Central memory CD8-positive, alpha-beta T cell (primary cell): ENCODE measurements at regions not wholly inside any gene's neighbourhood (a gene's known extent, or its start where the extent isn't known, plus 50 kb on each side); places are given as distances from the start of the nearest gene placed in this dataset.
"Not testable (repeated sequence)": the region's sequence is repeated elsewhere in the genome, so short reads cannot be mapped to it uniquely, and the experiment has no call there.

ENCODE experiments used
- ATAC-seq: fragments of 150-1000 bp; cut with Tn5 transposase; replicated peaks from 2 replicates; pipeline ENCODE4 v1.10.0; 2022; ENCODE audit warnings: mild to moderate bottlenecking, moderate FRiP score, moderate number of reproducible peaks; ENCODE audit not compliant: poor library complexity, severe bottlenecking; ENCODE audit errors: extremely low read depth
- DNase-seq, 2 donors: peaks; one replicate each; pipeline ENCODE4 v3.0.0; 2021; ENCODE audit warnings: low spot score in 2 of 2
- H3K27ac Mint-ChIP-seq: one replicate; pipeline ENCODE4 v1.8.0; 2022; ENCODE audit warnings: low read depth, mild to moderate bottlenecking, moderate library complexity, mixed read lengths
- H3K27me3 Mint-ChIP-seq: one replicate; pipeline ENCODE4 v1.8.0; 2022; ENCODE audit warnings: mixed read lengths
- H3K36me3 Mint-ChIP-seq: one replicate; pipeline ENCODE4 v1.8.0; 2022; ENCODE audit warnings: mild to moderate bottlenecking, moderate library complexity, mixed read lengths; ENCODE audit not compliant: insufficient read depth
- H3K4me1 Mint-ChIP-seq: one replicate; pipeline ENCODE4 v1.8.0; 2022; ENCODE audit warnings: mixed read lengths
- H3K4me3 Mint-ChIP-seq: one replicate; pipeline ENCODE4 v1.8.0; 2022; ENCODE audit warnings: mild to moderate bottlenecking, moderate library complexity, mixed read lengths
- H3K9me3 Mint-ChIP-seq: one replicate; pipeline ENCODE4 v1.8.0; 2022; ENCODE audit warnings: mixed read lengths

DNA sequence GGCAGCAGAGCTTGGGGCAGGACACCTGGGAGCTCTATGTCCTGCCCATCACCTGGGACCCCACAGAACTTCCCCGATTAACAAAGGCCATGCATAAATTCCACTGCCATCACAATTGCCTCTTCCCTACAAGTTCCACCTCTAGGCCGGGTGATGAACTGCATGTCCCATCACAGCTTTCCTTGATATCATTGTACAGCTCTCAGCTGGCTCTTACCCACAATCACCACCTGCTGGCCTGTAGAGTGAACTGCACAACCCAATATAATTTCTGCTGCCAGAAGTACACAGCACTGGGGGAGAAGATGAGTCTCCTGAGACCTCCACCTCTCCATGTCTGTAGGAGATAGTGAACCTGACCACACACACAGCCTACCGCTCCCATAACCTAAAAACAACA, 285.0 kb upstream of the AADAT start:
- no peak overlapping the region for H3K27ac Mint-ChIP-seq
- ATAC-seq (no peak), DNase-seq (no peak)
- no peaks in the 10 kb centered on the region for H3K4me1 Mint-ChIP-seq
- H3K36me3 Mint-ChIP-seq: no peaks in the 10 kb centered on the region
- H3K9me3 Mint-ChIP-seq: peaks cover 30% of the 10 kb centered on the region
- no peaks in the 10 kb centered on the region for H3K27me3 Mint-ChIP-seq
- H3K4me3 Mint-ChIP-seq: no peak overlapping the region

DNA sequence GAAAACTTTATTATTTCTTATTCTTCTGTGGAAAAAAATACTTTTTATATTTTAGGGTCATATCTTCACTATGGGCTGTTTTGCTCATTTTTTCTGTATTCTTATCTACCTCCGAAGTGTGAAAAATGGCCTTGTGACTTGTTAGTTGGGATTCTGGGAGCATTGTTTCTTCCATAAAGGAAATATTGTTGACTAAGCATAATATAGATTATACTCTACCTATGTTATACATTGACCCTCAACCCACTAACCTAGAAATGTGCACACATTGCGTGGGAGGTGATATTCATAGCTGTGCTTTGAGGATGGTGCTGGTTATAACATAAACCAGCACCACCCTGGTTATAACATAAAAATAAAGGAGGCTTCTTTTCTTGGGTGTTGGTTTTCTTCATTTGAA, 259.2 kb upstream of the AADAT start:
- no peak overlapping the region for H3K27ac Mint-ChIP-seq
- H3K36me3 Mint-ChIP-seq: no peaks in the 10 kb centered on the region
- no peaks in the 10 kb centered on the region for H3K27me3 Mint-ChIP-seq
- H3K4me1 Mint-ChIP-seq: no peaks in the 10 kb centered on the region
- ATAC-seq (no peak), DNase-seq (no peak)
- no peaks in the 10 kb centered on the region for H3K9me3 Mint-ChIP-seq
- H3K4me3 Mint-ChIP-seq: no peak overlapping the region

DNA sequence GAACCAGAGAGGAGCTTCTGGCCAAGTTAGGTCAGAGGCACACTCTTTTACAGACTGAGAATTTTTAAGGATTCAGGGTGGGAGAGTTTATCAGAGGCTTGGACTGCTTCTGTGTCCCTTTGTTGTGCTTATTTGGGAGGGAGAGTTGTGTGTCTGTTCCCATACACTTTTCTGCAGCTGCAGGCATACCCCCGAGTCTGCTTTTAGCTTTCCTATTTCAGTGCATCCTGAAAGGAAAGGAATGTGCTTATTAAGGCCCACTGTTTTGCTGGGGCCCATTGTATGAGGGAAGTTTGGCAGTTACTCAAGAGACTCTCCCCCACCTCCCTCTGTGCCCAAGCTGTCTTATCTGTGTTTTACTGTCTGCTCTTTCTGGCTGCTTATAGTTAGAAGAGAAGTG, 257.4 kb upstream of the AADAT start:
- not testable (repeated sequence) for H3K27me3 Mint-ChIP-seq, H3K9me3 Mint-ChIP-seq, H3K27ac Mint-ChIP-seq, ATAC-seq, DNase-seq, H3K36me3 Mint-ChIP-seq, H3K4me1 Mint-ChIP-seq, H3K4me3 Mint-ChIP-seq

DNA sequence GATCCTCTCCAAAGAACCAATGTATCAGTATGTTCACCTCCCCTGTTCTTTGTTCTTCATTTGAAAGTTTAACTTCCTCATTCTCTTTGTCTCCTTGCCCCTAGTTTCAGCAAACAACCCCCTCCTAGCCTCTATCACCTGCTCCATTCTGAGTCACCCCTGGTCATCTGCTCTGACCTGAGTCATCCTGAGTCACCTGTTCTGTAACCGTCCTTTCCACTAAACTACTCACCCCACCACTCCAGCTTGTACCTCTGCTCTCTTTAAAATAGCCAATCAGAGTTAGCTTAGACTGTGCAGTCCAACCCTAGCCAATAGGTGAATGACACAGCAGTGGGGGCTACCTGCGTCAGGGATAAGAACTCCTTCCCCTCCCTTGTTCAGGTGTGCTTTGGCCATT, 249.8 kb upstream of the AADAT start:
- Mint-ChIP-seq H3K9me3 (peaks cover 6% of the 10 kb centered on the region), H3K4me1 (no peaks in the 10 kb centered on the region), H3K27me3 (no peaks in the 10 kb centered on the region)

DNA sequence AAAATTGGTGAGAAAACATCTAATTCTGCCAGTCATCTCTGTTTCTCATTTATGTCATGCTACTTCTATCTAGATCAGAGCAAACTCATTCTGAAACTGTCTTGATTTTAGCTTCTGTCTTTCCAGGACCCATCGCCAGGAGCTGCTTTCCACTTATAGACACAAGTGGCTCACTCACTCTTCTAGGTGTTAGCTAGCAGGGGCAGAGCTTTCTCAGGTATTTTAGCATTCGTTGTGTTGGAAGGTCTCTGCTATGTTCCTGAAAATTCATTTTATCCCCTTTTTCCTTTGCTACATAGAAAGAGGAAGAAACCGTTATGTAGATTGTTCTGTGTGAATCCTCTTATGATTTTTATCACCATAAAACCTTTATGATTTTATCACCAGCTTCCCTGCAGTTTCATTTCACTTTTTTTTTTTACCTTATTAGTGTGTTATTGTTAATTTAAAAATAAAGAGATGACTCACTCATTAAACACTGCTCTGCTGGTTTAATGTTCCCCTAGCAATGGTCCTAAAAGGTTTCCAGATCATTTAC, 246.6 kb upstream of the AADAT start:
- H3K9me3 Mint-ChIP-seq: peaks cover 6% of the 10 kb centered on the region
- H3K4me1 Mint-ChIP-seq: no peaks in the 10 kb centered on the region
- DNase-seq (no peak), ATAC-seq (no peak)
- no peak overlapping the region for H3K27ac Mint-ChIP-seq
- no peaks in the 10 kb centered on the region for H3K27me3 Mint-ChIP-seq
- no peak overlapping the region for H3K4me3 Mint-ChIP-seq
- H3K36me3 Mint-ChIP-seq: no peaks in the 10 kb centered on the region

More for the DNA sequence above, 249.8 kb upstream of the AADAT start:
- H3K36me3 Mint-ChIP-seq: no peaks in the 10 kb centered on the region
- no peak for ATAC-seq
- no peak overlapping the region for H3K27ac Mint-ChIP-seq
- no peak for DNase-seq
- H3K4me3 Mint-ChIP-seq: no peak overlapping the region

DNA sequence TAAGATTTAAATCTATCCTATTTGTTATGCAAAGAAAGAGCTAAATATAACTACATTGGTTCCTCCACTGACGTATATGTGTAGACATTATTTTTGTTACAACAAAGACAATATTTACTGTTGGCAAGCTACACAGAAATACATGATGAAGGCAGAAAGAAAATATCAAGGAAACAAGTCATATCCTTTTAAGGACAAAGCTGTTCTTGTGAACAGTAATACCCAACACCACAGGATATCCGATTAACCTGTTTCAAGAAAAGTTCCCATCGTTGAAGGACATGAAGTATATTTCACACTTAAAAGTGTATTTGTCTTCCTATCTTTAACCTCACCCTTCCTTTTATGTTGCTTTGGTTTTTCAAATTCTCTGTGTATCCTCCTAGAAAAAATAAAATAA, 235.8 kb upstream of the AADAT start:
- Mint-ChIP-seq H3K4me3 (no peak overlapping the region), H3K9me3 (peaks cover 28% of the 10 kb centered on the region)

DNA sequence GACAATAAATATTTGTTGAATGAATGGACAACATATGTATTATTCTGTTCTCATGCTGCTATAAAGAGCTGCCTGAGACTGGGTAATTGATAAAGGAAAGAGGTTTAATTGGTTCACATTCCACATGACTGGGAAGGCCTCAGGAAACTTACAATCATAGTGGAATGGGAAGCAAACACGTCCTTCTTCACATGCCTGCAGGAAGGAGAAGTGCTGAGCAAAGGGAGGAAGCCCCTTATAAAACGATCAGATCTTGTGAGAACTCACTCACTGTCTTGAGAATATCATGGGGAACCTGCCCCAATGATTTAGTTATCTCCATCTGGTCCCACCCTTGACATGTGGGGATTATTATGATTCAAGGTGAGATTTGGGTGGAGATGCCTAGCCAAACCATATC, 233.9 kb upstream of the AADAT start:
- no peak for DNase-seq
- Mint-ChIP-seq H3K9me3 (peaks cover 30% of the 10 kb centered on the region), H3K4me1 (no peaks in the 10 kb centered on the region), H3K27ac (no peak overlapping the region), H3K27me3 (no peaks in the 10 kb centered on the region), H3K4me3 (no peak overlapping the region), H3K36me3 (no peaks in the 10 kb centered on the region)
- ATAC-seq: no peak

More for the DNA sequence above, 235.8 kb upstream of the AADAT start:
- no peaks in the 10 kb centered on the region for H3K36me3 Mint-ChIP-seq
- DNase-seq: no peak
- H3K27ac Mint-ChIP-seq: no peak overlapping the region
- H3K4me1 Mint-ChIP-seq: no peaks in the 10 kb centered on the region
- ATAC-seq: no peak
- no peaks in the 10 kb centered on the region for H3K27me3 Mint-ChIP-seq

DNA sequence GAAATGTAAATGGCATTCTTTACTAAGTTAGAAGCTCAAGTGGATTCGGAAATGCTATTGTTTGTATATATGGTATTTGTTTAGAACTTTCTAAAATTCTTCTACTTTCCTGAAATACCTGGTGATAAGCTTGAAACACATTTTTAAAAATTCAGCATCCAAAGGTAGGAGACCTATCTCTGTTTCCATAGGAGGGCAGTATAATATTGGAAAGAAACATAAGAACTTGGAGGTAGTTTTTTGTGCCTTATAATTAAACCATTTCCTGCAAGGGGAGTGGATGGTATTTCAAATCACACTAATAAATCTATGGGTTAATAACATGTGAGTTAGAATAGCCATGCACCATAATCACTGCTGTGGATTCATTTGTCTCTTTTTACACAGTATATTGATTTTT, 217.4 kb upstream of the AADAT start:
- ATAC-seq: no peak
- peaks cover 12% of the 10 kb centered on the region for H3K9me3 Mint-ChIP-seq
- H3K4me3 Mint-ChIP-seq: no peak overlapping the region
- H3K4me1 Mint-ChIP-seq: no peaks in the 10 kb centered on the region
- H3K27ac Mint-ChIP-seq: no peak overlapping the region
- H3K27me3 Mint-ChIP-seq: no peaks in the 10 kb centered on the region
- no peak for DNase-seq
- H3K36me3 Mint-ChIP-seq: no peaks in the 10 kb centered on the region

DNA sequence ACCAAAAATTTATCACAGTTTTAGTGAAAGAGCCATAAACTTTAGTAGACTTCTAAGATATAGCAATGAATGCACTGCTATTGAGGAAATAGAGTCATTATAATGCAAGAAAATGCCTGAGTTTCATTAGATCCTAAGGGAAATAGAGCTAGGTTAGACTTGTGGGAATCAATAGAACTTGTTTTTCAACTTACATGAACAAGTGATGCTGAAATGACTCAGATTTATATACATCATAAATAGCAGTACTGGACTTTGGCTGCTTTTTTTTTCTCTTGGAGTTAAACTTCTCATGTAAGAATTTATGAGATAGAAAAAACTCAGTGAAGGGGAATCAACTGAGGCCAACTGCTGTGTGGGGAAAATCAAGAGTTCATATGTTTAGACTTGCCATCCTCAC, 216.5 kb upstream of the AADAT start:
- no peak overlapping the region for H3K27ac Mint-ChIP-seq
- H3K36me3 Mint-ChIP-seq: no peaks in the 10 kb centered on the region
- H3K4me3 Mint-ChIP-seq: no peak overlapping the region
- no peaks in the 10 kb centered on the region for H3K4me1 Mint-ChIP-seq
- no peaks in the 10 kb centered on the region for H3K27me3 Mint-ChIP-seq
- ATAC-seq (no peak), DNase-seq (no peak)
- peaks cover 5% of the 10 kb centered on the region for H3K9me3 Mint-ChIP-seq

DNA sequence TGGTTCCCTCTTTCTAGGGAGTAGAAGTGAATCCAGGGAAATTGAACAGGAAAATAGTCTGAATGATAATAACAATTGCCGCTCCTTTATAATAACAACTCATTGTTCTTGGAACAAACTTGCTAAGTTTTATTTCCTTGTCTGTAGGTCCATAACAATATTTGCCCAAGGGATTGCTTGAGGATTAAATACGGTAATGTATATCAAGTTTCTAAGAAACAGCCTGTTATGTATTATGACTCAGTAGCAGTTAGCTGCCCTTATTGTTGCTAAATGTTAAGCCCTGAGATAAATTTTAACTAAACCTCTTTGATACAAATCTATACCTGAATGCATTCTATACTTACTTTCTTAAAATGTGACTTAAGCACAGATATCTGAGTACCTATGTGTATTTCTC, 215.9 kb upstream of the AADAT start:
- Mint-ChIP-seq H3K4me3 (no peak overlapping the region), H3K9me3 (peaks cover 5% of the 10 kb centered on the region), H3K36me3 (no peaks in the 10 kb centered on the region), H3K4me1 (no peaks in the 10 kb centered on the region), H3K27me3 (no peaks in the 10 kb centered on the region), H3K27ac (no peak overlapping the region)
- DNase-seq: no peak
- ATAC-seq: no peak

DNA sequence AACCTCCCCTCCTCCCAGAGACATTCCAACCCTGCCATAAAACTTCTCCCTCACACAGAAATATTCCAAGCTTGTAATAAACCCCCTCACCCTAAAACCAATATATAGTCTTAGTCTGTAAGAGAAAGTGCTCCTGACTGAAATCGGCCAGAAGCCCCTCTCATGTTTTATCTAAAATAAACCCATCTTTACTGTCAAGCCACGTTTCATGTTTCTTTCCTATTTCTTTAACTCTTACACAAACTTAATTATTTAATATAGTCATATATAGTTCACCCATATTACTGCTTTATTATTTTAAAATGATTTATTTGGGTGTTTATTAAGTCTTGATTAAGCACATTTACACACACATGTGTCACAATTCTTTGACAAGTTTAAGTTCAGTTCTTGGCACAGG, 191.3 kb upstream of the AADAT start:
- Mint-ChIP-seq H3K27ac (no peak overlapping the region), H3K36me3 (no peaks in the 10 kb centered on the region), H3K4me3 (no peak overlapping the region), H3K4me1 (no peaks in the 10 kb centered on the region), H3K27me3 (no peaks in the 10 kb centered on the region), H3K9me3 (peaks cover 8% of the 10 kb centered on the region)
- ATAC-seq (no peak), DNase-seq (no peak)

DNA sequence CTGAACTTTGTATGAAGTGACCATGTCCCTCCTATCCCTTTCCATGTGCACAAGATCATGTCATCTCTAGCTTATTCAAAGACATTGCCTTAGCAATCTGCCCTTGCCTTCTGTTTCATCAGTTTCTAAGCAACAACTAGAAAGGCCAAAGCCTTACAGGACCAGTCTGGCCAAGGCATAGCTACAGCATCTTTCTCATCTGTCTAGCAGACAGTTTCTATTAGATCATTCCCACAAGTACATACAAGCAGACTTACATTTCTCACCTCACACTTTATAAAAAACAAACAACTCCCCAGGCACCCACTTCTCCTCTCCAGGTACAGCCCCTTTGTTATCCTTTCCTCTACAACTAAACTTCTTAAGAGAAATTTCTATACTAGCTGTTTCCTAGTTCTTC, 188.7 kb upstream of the AADAT start:
- no peaks in the 10 kb centered on the region for H3K36me3 Mint-ChIP-seq
- no peak overlapping the region for H3K4me3 Mint-ChIP-seq
- no peak for ATAC-seq
- no peak overlapping the region for H3K27ac Mint-ChIP-seq
- H3K9me3 Mint-ChIP-seq: peaks cover 8% of the 10 kb centered on the region
- DNase-seq: no peak
- H3K4me1 Mint-ChIP-seq: no peaks in the 10 kb centered on the region
- no peaks in the 10 kb centered on the region for H3K27me3 Mint-ChIP-seq

DNA sequence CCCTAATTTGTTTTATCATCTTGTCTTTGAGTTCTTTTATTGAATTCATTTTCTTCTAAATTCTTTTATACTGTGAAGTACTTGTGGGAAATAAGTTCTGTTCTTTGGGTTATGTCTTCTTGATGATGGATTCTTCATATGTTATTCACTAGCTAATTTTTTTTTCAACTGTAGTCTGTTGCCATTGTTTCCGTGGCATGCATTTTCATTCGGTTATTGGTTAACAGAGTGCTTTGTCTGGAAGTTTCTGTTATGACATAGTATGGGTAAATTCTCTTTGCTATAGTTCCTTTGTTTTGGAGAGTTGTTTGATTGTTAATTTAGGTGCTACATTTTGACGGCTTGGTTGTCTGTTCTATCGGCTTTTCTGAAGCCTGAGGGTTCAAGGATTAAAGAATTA, 184.9 kb upstream of the AADAT start:
- DNase-seq: no peak

DNA sequence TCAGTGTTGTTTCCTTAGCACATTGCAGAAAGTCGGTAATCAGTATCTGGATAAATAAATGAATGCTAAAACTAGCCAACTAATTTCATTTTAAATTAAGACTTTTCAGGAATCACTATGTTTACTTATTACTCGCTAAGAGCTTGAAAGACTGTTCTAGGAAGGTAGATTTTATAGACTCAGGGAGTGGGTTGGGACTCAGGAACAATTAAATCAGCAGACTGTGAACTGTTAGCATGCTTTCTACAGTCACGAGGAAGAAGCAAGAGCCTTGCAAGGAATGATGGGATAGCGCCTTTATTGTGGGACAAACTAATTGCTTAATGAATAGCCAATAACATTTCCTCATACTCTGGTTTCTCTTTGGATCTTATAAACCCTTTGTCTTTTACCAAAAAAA, 183.2 kb upstream of the AADAT start:
- no peak overlapping the region for H3K4me3 Mint-ChIP-seq
- no peaks in the 10 kb centered on the region for H3K4me1 Mint-ChIP-seq
- no peak overlapping the region for H3K27ac Mint-ChIP-seq
- no peaks in the 10 kb centered on the region for H3K27me3 Mint-ChIP-seq
- DNase-seq (no peak), ATAC-seq (no peak)
- H3K36me3 Mint-ChIP-seq: no peaks in the 10 kb centered on the region
- no peaks in the 10 kb centered on the region for H3K9me3 Mint-ChIP-seq

More for the DNA sequence above, 184.9 kb upstream of the AADAT start:
- Mint-ChIP-seq H3K4me3 (no peak overlapping the region), H3K27me3 (no peaks in the 10 kb centered on the region), H3K36me3 (no peaks in the 10 kb centered on the region), H3K4me1 (no peaks in the 10 kb centered on the region), H3K27ac (no peak overlapping the region), H3K9me3 (peaks cover 8% of the 10 kb centered on the region)
- ATAC-seq: no peak
